ENCODE measurements at regions not wholly inside any gene's neighbourhood (a gene's known extent, or its start where the extent isn't known, plus 50 kb on each side); places are given as distances from the start of the nearest gene placed in this dataset.
"Not testable (repeated sequence)": the region's sequence is repeated elsewhere in the genome, so short reads cannot be mapped to it uniquely, and the experiment has no call there.

GRCh38 chr13:30520571-30520970 lies 54.8 kb upstream of the HMGB1 start:
- peak; percentile 36 for DNase-seq (ENCODE audit: low read depth)

- DNase-seq (ENCODE audit: low read depth), result no peak
Observed at GRCh38 chr13:30523211-30523610, 57.5 kb upstream of the HMGB1 start.

- DNase-seq (ENCODE audit: low read depth), result not testable (repeated sequence)
Observed at GRCh38 chr13:30523817-30524216, 58.1 kb upstream of the HMGB1 start.

GRCh38 chr13:30525212-30525611 lies 59.5 kb upstream of the HMGB1 start:
- DNase-seq (ENCODE audit: low read depth), result not testable (repeated sequence)

GRCh38 chr13:30526612-30527495 lies 61.1 kb upstream of the HMGB1 start:
- no peak for DNase-seq (ENCODE audit: low read depth)

- no peak for DNase-seq (ENCODE audit: low read depth)
Observed at GRCh38 chr13:30529085-30529834, 63.5 kb upstream of the HMGB1 start.

- DNase-seq (ENCODE audit: low read depth), result no peak
Observed at GRCh38 chr13:30535046-30535445, 69.3 kb upstream of the HMGB1 start.

GRCh38 chr13:30545320-30545719 lies 72.4 kb upstream of the USPL1 start:
- no peak for DNase-seq (ENCODE audit: low read depth)

GRCh38 chr13:30548046-30548445 lies 69.7 kb upstream of the USPL1 start:
- DNase-seq (ENCODE audit: low read depth), result not testable (repeated sequence)

- DNase-seq (ENCODE audit: low read depth), result no peak
Observed at GRCh38 chr13:30551189-30551588, 66.5 kb upstream of the USPL1 start.

- DNase-seq (ENCODE audit: low read depth), result no peak
Observed at GRCh38 chr13:30552567-30552966, 65.2 kb upstream of the USPL1 start.

- no peak for DNase-seq (ENCODE audit: low read depth)
Observed at GRCh38 chr13:30559274-30559673, 58.4 kb upstream of the USPL1 start.

GRCh38 chr13:30560212-30560611 lies 57.5 kb upstream of the USPL1 start:
- DNase-seq (ENCODE audit: low read depth), result no peak

- DNase-seq (ENCODE audit: low read depth), result no peak
Observed at GRCh38 chr13:30561511-30561910, 56.2 kb upstream of the USPL1 start.

- no peak for DNase-seq (ENCODE audit: low read depth)
Observed at GRCh38 chr13:30564489-30564888, 53.2 kb upstream of the USPL1 start.

GRCh38 chr13:30565658-30566057 lies 52.1 kb upstream of the USPL1 start:
- no peak for DNase-seq (ENCODE audit: low read depth)

- no peak for DNase-seq (ENCODE audit: low read depth)
Observed at GRCh38 chr13:30567072-30567471, 50.6 kb upstream of the USPL1 start.
